ENCODE measurements at regions not wholly inside any gene's neighbourhood (a gene's known extent, or its start where the extent isn't known, plus 50 kb on each side); places are given as distances from the start of the nearest gene placed in this dataset.
"Not testable (repeated sequence)": the region's sequence is repeated elsewhere in the genome, so short reads cannot be mapped to it uniquely, and the experiment has no call there.

DNA sequence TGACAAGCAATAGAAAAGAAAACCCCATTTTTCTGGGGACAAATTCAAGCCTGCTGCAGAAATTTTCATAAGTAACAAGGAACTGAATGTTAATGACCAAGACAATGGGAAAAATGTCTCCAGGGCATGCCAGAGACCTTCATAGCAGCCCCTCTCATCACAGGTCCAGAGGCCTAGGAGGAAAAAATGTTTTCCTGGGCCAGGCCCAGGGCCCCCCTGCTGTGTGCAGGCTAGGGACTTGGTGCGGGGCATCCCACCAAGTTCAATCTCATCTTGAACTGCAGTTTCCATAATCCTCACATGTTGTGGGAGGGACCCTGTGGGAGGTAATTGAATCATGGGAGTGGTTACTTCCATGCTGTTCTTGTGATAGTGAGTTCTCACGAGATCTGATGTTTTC lies 211.5 kb upstream of the GRIA3 start:
- no peak for DNase-seq (ENCODE audit: low read depth in 4 of 4, low spot score in 3 of 4)

DNA sequence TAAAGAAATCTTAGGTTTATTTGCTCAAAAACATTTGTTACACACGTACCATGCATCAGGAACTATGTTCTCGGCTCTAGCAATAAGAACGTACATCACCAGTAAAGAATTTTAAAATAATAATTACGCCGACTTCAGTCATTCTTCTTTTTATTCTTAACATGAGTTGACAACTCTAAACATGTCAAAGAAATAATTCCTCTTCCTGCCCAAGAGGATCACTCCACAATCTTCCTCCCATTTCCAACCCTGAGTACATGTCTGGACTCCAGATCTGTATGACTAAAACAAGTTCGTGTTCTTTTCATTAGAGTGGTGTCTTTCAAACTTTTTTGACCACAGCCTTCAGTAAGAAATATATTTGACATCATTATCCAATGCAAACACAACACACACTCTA lies 201.6 kb upstream of the GRIA3 start:
- DNase-seq (ENCODE audit: low read depth in 4 of 4, low spot score in 3 of 4), result no peak

DNA sequence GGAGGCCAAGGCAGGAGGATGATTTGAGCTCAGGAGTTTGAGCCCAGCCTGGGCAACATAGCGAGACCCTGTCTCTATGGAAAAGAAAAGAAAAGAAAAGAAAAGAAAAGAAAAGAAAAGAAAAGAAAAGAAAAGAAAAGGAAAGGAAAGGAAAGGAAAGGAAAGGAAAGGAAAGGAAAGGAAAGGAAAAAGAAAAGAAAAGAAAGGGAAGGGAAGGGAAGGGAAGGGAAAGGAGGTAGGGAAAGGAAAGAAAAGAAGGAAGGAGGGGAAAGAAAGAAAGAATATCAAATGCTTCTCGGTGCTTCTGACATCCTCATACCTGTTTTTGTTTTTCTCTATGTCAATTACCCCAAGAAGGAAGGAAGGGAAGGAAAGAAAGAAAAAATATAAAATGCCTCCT lies 181.2 kb upstream of the GRIA3 start:
- not testable (repeated sequence) for DNase-seq (ENCODE audit: low read depth in 4 of 4, low spot score in 3 of 4)

DNA sequence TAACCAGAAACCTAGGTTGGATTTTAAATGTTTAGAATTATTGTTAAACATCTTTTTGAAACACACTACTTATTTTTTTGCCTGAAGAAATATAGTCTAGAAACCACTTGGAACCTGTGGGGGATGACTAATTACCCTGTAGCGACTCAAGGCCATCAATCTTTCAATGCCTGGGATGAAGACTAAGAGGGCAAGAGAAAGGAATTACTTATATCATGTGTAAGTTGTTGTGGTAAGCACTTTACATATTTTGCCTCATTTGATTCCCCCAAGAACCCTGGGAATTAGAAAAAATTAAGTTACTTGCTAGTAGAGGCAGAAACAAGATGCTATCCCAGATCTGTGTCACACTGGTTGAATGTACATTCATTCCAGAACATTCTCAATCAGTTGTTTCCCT lies 170.9 kb upstream of the GRIA3 start:
- no peak for DNase-seq (ENCODE audit: low read depth in 4 of 4, low spot score in 3 of 4)

DNA sequence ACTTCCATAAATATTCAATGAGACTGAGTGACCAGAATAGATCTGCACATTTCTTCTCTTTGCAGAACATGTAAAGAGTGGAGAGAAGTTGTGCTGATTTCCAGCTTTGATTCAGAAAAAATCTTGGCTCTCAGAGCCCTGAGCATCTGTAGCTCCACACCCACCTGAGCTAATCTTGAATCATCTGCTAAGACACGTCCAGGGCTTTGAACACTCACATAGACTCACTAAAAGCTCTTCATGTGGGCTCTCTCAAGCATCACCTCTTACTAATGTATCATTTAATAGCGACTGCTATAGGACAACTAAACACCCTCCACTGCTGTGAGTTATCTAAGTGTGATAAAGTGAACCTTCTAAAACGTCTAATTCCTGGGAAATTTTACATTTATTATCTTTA lies 147.7 kb upstream of the GRIA3 start:
- DNase-seq (ENCODE audit: low read depth in 4 of 4, low spot score in 3 of 4), result no peak

DNA sequence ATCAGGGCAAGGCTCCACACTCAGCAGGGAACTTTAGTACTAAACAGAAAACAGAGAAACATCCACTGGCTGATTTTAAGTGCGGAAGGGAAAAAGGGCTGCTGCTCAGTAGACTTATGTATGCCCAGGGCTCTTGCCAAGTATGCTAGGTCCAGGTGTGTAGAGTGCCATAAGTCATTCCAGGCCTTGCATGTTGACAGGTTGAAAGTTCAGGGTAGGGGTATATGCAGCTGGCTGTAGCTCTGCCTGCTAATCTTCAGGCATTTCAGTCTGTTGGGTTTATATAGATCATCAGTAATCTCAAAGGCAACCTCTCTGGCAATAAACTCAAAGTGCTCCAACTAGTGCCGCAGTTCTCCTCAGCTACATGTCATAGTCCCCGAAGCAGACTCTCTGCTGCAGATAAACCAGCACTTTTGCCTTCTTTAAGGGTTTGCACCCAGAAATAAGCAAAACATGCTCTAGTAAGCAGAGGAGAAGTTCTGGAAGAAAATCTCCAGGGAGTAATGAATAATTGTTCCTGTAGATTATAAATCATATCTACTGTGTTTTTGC lies 134.9 kb upstream of the GRIA3 start:
- no peak for DNase-seq (ENCODE audit: low read depth in 4 of 4, low spot score in 3 of 4)

DNA sequence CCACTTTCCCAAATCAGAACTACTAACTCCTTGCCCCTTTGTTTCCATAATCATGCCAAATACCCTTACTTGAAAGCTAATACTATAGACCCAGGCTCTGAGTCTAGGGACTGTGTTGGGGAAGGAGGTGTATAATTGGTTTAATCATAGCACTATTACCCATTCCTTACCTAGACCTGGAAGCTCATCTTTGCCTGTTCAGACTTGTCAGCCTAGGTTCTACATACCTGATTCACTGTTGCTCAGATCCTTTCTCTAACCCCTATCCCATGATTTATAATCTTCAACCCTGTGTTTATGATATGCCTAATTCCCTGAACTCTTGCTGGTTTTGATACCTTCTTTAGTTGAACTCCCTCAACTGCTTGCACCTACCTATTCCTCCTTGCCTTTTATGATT lies 123.1 kb upstream of the GRIA3 start:
- no peak for DNase-seq (ENCODE audit: low read depth in 4 of 4, low spot score in 3 of 4)

DNA sequence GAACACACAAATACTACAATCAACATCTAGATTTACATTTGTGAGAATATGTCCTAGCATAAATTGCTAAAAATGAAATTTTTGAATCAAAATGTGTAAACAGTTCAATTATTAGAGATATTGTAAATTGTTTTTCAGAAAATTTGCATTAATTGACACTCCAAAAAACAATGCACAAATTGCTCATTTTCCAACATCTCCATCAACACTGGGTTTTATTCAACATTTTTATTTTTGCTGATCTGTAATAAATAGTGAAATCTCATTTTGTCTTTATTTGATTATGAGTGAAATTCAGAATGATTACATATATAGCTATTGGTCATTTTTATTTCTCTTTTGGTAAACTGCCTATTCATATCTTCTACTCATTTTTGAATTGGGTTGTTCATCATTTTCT lies 120.0 kb upstream of the GRIA3 start:
- no peak for DNase-seq (ENCODE audit: low read depth in 4 of 4, low spot score in 3 of 4)

DNA sequence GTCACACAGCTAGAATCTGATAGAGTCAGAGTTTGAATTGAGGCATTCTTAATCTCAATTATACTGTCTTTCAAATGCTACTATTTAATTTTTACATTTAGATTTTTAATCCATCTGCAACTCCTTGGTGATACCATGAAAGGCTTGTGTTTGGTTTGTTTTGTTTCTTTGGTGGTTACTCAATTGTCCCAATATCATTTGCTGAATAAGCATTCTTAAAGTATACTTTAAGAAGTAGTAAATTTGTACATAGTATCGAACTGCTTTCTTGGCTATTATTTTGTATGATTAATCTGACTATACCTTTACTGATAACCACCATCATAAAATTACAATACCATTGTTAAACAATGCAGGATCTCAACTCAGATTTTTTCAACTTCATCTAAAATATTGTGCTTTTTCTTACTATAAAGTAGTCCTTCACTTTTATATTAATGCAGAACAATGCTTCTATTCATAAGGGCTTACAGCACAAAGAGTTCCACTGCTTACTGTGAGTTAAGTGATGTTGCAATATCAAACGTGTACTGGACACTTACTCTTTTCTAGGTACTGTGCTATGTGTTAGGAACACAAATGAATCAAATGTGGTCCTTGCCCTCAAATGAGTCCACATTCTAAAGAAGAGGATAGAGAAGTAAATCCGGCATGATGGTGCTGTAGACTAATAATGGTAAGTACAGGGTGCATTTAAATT lies 111.2 kb upstream of the GRIA3 start:
- no peak for DNase-seq (ENCODE audit: low read depth in 4 of 4, low spot score in 3 of 4)

DNA sequence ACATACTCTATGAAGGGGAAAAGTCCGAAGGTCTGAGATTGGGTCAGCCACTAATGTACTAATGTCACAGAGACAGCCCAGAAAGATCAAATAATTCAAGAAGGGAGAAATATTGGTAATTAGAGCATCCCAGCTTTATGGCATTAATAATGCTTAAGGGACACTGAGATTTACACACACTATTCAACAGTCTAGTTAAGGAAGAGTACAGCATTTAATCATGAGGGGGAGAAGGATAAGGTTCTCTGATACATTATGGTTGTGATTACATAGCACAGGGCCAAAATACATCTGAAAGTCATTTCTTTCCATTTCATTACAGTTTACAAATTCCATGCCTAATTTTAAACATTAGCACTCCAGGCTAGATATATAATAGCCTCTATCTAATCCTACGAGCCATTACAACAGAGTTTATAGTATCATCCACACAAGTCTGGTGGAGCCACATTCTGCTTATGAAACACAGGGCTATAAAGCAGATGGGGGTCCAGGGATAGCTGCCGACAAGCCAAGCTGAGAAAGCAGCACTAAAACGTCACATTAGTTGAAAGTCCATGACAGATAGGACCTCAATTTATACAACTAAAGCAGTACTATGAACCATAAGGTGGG lies 108.0 kb upstream of the GRIA3 start:
- DNase-seq (ENCODE audit: low read depth in 4 of 4, low spot score in 3 of 4), result no peak

DNA sequence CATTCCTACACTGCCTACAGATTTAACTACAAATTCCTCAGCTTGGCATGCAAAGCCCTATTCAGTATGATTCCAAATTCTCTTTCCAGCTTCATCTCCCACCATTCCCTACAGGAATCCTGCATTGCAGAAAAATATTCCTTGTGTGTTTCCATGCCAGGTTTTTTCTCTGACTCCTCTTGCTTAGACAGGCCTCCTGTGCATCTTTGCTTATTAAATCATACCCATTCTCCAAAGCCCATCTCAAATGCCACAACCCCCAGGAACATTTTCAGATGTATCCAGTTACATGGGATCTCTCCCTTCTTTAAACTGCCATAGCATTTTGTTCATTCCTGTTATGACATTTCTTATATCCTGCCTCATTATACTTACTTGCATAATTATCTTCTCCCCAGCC lies 106.4 kb upstream of the GRIA3 start:
- DNase-seq (ENCODE audit: low read depth in 4 of 4, low spot score in 3 of 4), result no peak

DNA sequence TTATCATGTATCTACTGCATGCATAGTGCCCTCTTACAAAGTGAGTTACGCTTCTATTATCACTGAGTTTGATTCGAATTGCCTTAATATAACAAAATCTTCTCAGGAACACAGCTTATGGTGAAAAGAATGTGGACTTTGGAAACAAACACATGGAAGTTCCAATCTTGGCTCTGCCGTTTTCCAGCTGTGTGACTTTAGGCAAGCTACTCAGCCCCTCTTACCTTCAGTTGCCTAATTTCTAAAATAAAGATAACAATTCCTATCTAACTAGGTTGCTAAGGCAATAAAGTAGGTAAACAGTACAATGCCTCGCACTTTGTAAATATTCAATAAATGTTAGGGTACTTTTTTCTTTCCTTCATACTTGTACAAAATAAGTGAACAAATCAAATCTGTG lies 104.0 kb upstream of the GRIA3 start:
- DNase-seq (ENCODE audit: low read depth in 4 of 4, low spot score in 3 of 4), result no peak

DNA sequence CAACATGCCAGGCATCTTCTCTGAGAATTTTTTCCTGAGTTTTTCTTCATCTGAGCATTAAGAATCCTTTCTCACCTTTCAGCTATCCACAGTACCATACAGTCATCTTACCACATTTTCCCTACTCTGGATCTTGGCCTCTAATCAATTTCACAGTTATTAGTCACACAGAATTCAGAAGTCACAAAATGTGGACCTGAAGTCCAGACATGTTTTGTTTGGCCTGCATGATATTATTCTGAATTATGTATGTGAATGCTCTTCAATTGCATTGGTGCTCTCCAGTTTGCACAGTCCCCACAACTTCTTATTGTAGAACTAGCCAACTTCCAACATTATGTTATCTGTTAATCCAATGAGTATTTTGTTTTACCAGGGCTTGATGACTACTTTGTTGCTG lies 102.3 kb upstream of the GRIA3 start:
- no peak for DNase-seq (ENCODE audit: low read depth in 4 of 4, low spot score in 3 of 4)

DNA sequence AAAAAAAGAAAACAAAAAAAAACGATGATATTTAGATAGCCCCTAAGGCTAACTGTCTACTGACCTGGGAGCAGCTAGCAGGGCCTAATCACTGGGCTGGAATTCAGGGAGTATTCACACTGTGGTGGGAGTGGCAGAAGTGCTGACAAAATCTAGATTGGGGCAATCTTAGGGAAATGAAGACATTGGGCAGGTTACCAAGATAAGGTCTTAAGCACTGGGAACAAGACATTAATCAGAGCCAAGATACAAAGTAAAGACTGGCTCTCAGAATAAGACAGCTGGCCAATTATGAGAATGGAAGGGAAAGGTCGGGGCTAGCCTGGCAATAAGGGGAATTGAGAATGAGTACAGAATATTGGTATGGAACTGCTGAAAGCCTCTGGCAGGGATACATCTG lies 100.2 kb upstream of the GRIA3 start:
- no peak for DNase-seq (ENCODE audit: low read depth in 4 of 4, low spot score in 3 of 4)

DNA sequence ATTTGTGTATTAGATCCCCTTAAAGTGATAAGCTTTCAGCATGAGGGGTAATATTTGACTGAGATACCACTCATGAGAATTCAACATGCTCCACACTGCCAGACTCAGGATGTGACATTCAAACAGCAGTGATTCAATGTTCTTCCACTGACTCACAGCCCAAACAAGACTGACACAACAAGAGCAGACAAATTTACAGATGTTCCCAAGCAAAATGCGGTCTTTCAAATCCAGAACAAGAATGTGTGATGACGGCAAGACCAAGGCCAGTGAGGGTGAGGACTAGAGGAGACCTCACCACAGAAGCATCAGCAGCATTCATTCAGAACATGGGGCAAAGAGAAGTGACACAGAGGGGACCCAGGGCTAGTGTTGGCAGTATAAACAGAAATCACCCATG lies 99.3 kb upstream of the GRIA3 start:
- no peak for DNase-seq (ENCODE audit: low read depth in 4 of 4, low spot score in 3 of 4)

DNA sequence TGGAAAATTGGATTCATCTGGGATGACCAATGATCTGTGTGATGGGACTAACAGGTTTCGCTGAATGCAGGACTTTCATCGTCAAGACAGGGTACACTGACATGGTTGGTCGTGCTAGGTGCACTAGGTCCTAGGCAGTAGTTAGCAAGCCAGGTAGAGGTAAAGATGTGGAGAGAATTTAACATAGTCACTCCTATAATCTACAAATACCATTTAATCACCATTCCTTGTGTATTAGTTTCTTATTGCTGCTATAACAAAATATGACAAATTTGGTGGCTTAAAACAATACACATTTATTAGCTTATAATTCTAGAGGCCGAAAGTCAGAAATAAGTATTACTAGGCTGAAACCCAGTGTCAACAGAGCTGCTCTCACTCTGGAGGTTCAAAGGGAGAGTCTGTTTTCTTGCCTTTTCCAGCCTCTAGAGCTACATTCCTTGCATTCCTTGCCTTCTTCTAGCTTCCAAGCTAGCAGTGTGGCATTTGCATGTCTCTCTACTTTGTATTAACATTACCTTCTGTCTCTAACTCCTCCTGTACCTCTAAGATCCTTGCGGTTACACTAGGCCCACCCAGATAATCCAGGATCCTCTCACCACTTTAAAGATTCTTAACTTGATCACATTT lies 98.7 kb upstream of the GRIA3 start:
- no peak for DNase-seq (ENCODE audit: low read depth in 4 of 4, low spot score in 3 of 4)

DNA sequence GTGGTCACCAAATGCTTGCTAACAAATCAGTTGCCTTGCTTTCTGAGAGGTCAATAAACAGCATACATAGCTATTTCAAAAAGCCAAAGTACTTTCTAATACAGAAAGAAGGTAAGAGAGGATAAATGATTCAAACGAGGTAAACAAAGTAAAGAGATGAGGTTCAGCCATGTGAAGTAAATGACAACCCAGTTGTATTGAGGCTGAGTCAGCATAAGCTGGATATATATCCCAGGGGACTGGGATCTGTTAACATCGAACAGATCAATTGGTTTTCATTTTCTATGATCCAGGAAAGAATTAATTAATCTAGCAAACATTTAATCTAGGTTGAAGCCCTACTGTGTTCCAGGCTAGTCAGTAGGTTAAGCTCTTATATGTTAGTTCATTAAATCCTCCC lies 97.3 kb upstream of the GRIA3 start:
- no peak for DNase-seq (ENCODE audit: low read depth in 4 of 4, low spot score in 3 of 4)

DNA sequence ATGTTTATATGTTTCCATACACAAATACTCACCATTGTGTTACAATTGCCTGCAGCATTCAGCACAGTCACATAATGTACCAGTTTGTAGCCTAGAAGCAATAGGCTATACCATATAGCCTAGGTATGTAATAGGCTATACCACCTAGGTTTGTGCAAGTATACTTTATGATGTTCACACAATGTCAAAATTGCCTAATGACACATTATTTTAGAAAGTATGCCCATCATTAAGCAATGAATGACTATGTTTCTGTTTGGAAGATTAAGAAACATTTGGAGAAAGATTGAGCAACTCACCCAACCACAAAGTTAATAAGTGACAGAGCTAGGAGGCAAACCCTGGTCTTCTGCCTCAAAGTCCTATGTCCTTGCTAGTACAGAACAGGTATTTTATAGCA lies 96.8 kb upstream of the GRIA3 start:
- DNase-seq (ENCODE audit: low read depth in 4 of 4, low spot score in 3 of 4), result peak in 1 of 4 donors; percentile 0

DNA sequence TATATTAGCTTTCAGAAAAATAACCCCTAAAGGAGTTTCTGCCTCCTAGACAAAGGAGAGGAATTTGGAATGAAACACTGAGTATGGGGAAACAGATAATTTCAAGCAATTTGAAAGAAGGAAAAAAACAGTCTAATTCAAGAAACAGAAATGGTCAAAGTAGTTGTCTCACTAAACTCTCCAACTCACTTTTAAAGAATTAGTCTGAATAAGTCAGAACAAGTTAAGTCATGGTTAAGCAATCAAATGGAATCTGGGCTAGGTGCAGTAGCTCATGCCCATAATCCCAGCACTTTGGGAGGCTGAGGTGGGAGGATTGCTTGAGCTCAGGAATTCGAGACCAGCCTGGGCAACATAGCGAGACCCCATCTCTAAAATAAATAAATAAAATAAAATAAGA lies 95.7 kb upstream of the GRIA3 start:
- no peak for DNase-seq (ENCODE audit: low read depth in 4 of 4, low spot score in 3 of 4)

DNA sequence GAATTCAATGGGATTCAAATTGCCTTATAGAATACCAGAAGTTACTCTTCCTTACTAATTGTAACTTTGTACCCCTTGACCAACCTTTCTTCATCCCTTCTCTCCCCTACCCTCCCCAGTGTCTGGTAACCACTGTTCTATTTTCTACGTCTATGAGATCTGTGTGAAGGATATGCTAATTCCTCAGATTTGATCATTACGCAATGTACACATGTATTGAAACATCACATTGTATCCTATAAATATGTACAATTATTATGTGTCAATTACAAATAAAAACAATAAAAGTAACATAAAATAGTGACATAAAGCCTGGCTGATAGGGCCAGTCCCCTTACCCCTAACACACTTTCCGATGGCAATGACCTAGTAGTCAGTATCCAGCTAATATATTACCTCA lies 95.1 kb upstream of the GRIA3 start:
- no peak for DNase-seq (ENCODE audit: low read depth in 4 of 4, low spot score in 3 of 4)

DNA sequence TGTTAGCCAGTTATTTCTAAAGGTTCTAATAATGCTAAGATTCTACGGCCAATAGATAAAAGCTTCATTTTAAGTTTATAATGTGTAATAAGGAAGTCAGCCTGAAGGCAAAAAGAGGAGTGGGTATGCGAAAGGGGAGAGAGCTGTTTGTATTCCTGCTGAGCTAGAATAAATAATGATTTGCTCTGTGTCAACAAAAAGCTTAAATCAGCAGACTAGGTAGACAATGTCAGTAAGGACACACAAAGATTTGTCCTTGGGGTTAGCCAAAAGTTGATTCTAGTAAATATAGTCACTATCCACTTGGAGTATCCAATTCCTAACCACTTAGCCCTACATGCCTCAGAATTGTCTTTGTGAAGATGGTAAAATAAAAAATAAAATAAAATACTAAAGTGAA lies 90.3 kb upstream of the GRIA3 start:
- no peak for DNase-seq (ENCODE audit: low read depth in 4 of 4, low spot score in 3 of 4)

All from right renal pelvis (tissue), 4 donors.